Prostate gland (tissue), 2 donors: ENCODE measurements at regions not wholly inside any gene's neighbourhood (a gene's known extent, or its start where the extent isn't known, plus 50 kb on each side); places are given as distances from the start of the nearest gene placed in this dataset.

Experiments used
- DNase-seq: peaks from one replicate; pipeline ENCODE4 v3.0.0-alpha.2; 2019; ENCODE audit warnings: low spot score
- H3K27ac ChIP-seq, 2 donors: fragments of 200-600 bp; sonication (generic); 2 replicates each; pipeline ENCODE4 v1.5.1; 2017 to 2019
- H3K27me3 ChIP-seq: fragments of 200-600 bp; sonication (generic); replicated peaks from 2 replicates; pipeline ENCODE4 v1.5.1; 2019; ENCODE audit not compliant: insufficient read depth
- H3K36me3 ChIP-seq, 2 donors: fragments of 200-600 bp; sonication (generic); 1 replicate in 1 of 2; 2 replicates in 1 of 2; pipeline versions ENCODE4 v1.5.1 to v1.8.1; 2017 to 2019
- H3K4me1 ChIP-seq: fragments of 200-600 bp; sonication (generic); replicated peaks from 2 replicates; pipeline ENCODE4 v1.5.1; 2019
- H3K4me3 ChIP-seq, 2 donors: fragments of 200-600 bp; sonication (generic); 2 replicates each; pipeline ENCODE4 v1.5.1; 2017 to 2019
- H3K9me3 ChIP-seq: fragments of 200-600 bp; sonication (generic); 2 replicates; pipeline ENCODE4 v1.5.1; 2017
- CTCF ChIP-seq, 4 experiments: fragments of 200-600 bp in 2 of 4; fragments of 450-650 bp in 2 of 4; sonication (generic) in 2 of 4; IDR thresholded peaks; 1 replicate in 3 of 4; 2 replicates in 1 of 4; pipeline ENCODE4 v1.5.1; 2016 to 2019; ENCODE audit warnings: antibody characterized with exemption in 4 of 4, mild to moderate bottlenecking in 2 of 4, moderate library complexity in 2 of 4
- POLR2A ChIP-seq: fragments of 450-650 bp; IDR thresholded peaks from one replicate; pipeline ENCODE4 v1.6.1; 2016; ENCODE audit warnings: antibody characterized with exemption, mild to moderate bottlenecking
- POLR2AphosphoS5 ChIP-seq: sonication (generic); formaldehyde crosslinking; IDR thresholded peaks from one replicate; pipeline ENCODE4 v1.6.1; 2017; ENCODE audit warnings: antibody characterized with exemption
- WGBS: methylation state at CpG from one replicate; pipeline ENCODE4 v1.1.5; 2018; 5-methylcytosine and 5-hydroxymethylcytosine counted together
- intact Hi-C: fragments of 100-400 bp; cut with DNase I; formaldehyde crosslinking; loops from one replicate; pipeline ENCODE4 v1.14.2; 2022

- WGBS, result 53% methylated on average over 8 of the region's 8 CpGs
- H3K27me3 ChIP-seq, result no peaks in the 10 kb centered on the region
- TF ChIP-seq POLR2A, result no peak
- no peak for TF ChIP-seq POLR2AphosphoS5
- no peak for DNase-seq
- intact Hi-C loops, result no loop called here
- no peaks in the 10 kb centered on the region for H3K9me3 ChIP-seq
- no peaks in the 10 kb centered on the region for H3K36me3 ChIP-seq
- H3K27ac ChIP-seq, result no peak overlapping the region
- no peaks in the 10 kb centered on the region for H3K4me1 ChIP-seq
- no peak overlapping the region for H3K4me3 ChIP-seq
Measured at GRCh38 chr4:24001486-24002329, 111.9 kb upstream of the PPARGC1A start.

- no peaks in the 10 kb centered on the region for H3K27me3 ChIP-seq
- H3K4me3 ChIP-seq, result no peak overlapping the region
- intact Hi-C loops, result no loop called here
Measured at GRCh38 chr4:24000470-24000831, 110.6 kb upstream of the PPARGC1A start.

GRCh38 chr4:23999714-24000469 lies 110.0 kb upstream of the PPARGC1A start:
- WGBS, result 85% methylated on average over 17 of the region's 17 CpGs
- no peaks in the 10 kb centered on the region for H3K27me3 ChIP-seq
- intact Hi-C loops, result no loop called here
- DNase-seq, result no peak
- no peaks in the 10 kb centered on the region for H3K36me3 ChIP-seq
- H3K9me3 ChIP-seq, result no peaks in the 10 kb centered on the region
- H3K4me1 ChIP-seq, result no peaks in the 10 kb centered on the region
- no peak overlapping the region for H3K4me3 ChIP-seq
- no peak overlapping the region for H3K27ac ChIP-seq
- TF ChIP-seq POLR2AphosphoS5 (no peak), CTCF (IDR thresholded peaks at IDR 0.05) (no peak), POLR2A (no peak)

More at GRCh38 chr4:24000470-24000831, 110.6 kb upstream of the PPARGC1A start:
- 76% methylated on average over 3 of the region's 3 CpGs for WGBS
- TF ChIP-seq POLR2AphosphoS5 (no peak), POLR2A (no peak), CTCF (IDR thresholded peaks at IDR 0.05) (no peak)
- Histone ChIP-seq H3K36me3 (no peaks in the 10 kb centered on the region), H3K9me3 (no peaks in the 10 kb centered on the region), H3K27ac (no peak overlapping the region), H3K4me1 (no peaks in the 10 kb centered on the region)
- no peak for DNase-seq

- DNase-seq, result no peak
- intact Hi-C loops, result no loop called here
- Histone ChIP-seq H3K9me3 (no peaks in the 10 kb centered on the region), H3K4me1 (no peaks in the 10 kb centered on the region), H3K27me3 (no peaks in the 10 kb centered on the region), H3K27ac (no peak overlapping the region), H3K36me3 (no peaks in the 10 kb centered on the region), H3K4me3 (no peak overlapping the region)
- TF ChIP-seq POLR2A (no peak), CTCF (IDR thresholded peaks at IDR 0.05) (no peak)
- 100% methylated on average over 1 of the region's 1 CpG for WGBS
Measured at GRCh38 chr4:23993373-23993772, 103.5 kb upstream of the PPARGC1A start.

- Histone ChIP-seq H3K36me3 (no peaks in the 10 kb centered on the region), H3K9me3 (no peaks in the 10 kb centered on the region), H3K27ac (no peak overlapping the region), H3K4me1 (no peaks in the 10 kb centered on the region), H3K27me3 (no peaks in the 10 kb centered on the region), H3K4me3 (no peak overlapping the region)
- intact Hi-C loops, result no loop called here
- DNase-seq, result no peak
- WGBS, result 81% methylated on average over 1 of the region's 1 CpG
- no peak for TF ChIP-seq POLR2AphosphoS5
- TF ChIP-seq POLR2A, result no peak
- no peak for TF ChIP-seq CTCF (IDR thresholded peaks at IDR 0.05)
Measured at GRCh38 chr4:23991444-23991843, 101.6 kb upstream of the PPARGC1A start.
